Spleen (tissue), 11 donors: ENCODE measurements at regions not wholly inside any gene's neighbourhood (a gene's known extent, or its start where the extent isn't known, plus 50 kb on each side); places are given as distances from the start of the nearest gene placed in this dataset.

Source experiments
- DNase-seq: peaks from one replicate; pipeline ENCODE4 v3.0.0-alpha.2; 2020
- H3K27ac ChIP-seq, 8 donors: fragments of 200-600 bp; sonication (generic) in 7 of 8; 1 replicate in 4 of 8; 2 replicates in 4 of 8; pipeline versions ENCODE4 v1.5.0 to v1.8.0; 2016 to 2021; ENCODE audit warnings: inconsistent platforms in 4 of 8, mild to moderate bottlenecking in 4 of 8, moderate library complexity in 1 of 8
- H3K27me3 ChIP-seq, 7 donors: fragments of 200-600 bp; sonication (generic) in 6 of 7; replicated peaks in 1 of 7; 1 replicate in 4 of 7; 2 replicates in 3 of 7; pipeline versions ENCODE4 v1.5.0 to v1.8.0; 2016 to 2021; ENCODE audit warnings: inconsistent platforms in 3 of 7, mild to moderate bottlenecking in 1 of 7
- H3K36me3 ChIP-seq, 6 donors: fragments of 200-600 bp; sonication (generic) in 5 of 6; 1 replicate in 4 of 6; 2 replicates in 2 of 6; pipeline versions ENCODE4 v1.5.0 to v1.8.0; 2016 to 2021; ENCODE audit warnings: inconsistent platforms in 2 of 6
- H3K4me1 ChIP-seq, 6 donors: fragments of 200-600 bp; sonication (generic) in 5 of 6; 1 replicate in 3 of 6; 2 replicates in 3 of 6; pipeline versions ENCODE4 v1.5.0 to v1.8.0; 2016 to 2021; ENCODE audit warnings: inconsistent platforms in 3 of 6
- H3K4me3 ChIP-seq, 8 donors: fragments of 200-600 bp; sonication (generic) in 7 of 8; 1 replicate in 4 of 8; 2 replicates in 4 of 8; pipeline versions ENCODE4 v1.5.0 to v1.8.0; 2016 to 2021; ENCODE audit warnings: inconsistent platforms in 4 of 8, mild to moderate bottlenecking in 4 of 8, moderate library complexity in 2 of 8
- H3K9me3 ChIP-seq, 8 donors: fragments of 200-600 bp; sonication (generic) in 7 of 8; 1 replicate in 4 of 8; 2 replicates in 4 of 8; pipeline versions ENCODE4 v1.5.0 to v1.8.0; 2016 to 2021; ENCODE audit warnings: inconsistent platforms in 4 of 8
- POLR2A ChIP-seq, 3 donors: fragments of 450-650 bp; IDR thresholded peaks; one replicate each; pipeline ENCODE4 v1.5.1; 2017; ENCODE audit warnings: antibody characterized with exemption in 3 of 3, mild to moderate bottlenecking in 1 of 3
- POLR2AphosphoS5 ChIP-seq, 3 donors: sonication (generic); formaldehyde crosslinking; IDR thresholded peaks; one replicate each; pipeline ENCODE4 v1.5.1; 2017; ENCODE audit warnings: antibody characterized with exemption in 3 of 3
- WGBS, 5 donors: extraction: QIAGEN DNeasy Blood & Tissue Kit in 3 of 5; methylation state at CpG; one replicate each; pipeline versions ENCODE4 v1.1.5 to v1.1.7; 2013 to 2018; 5-methylcytosine and 5-hydroxymethylcytosine counted together
- intact Hi-C: fragments of 100-400 bp; cut with DNase I; formaldehyde crosslinking; loops from one replicate; pipeline ENCODE4 v1.15.0; 2023; ENCODE audit warnings: low total_unique reads
- TF ChIP-seq, protein P1 (sequence below), 11 experiments: fragments of 200-600 bp in 7 of 11; fragments of 450-650 bp in 4 of 11; sonication (generic) in 4 of 11; IDR thresholded peaks in 8 of 11; conservative IDR thresholded peaks in 3 of 11; 1 replicate in 7 of 11; 2 replicates in 4 of 11; pipeline versions ENCODE4 v1.4.0 to v1.8.0; 2016 to 2021; ENCODE audit warnings: antibody characterized with exemption in 11 of 11, inconsistent platforms in 4 of 11, mild to moderate bottlenecking in 1 of 11
- donor health status: healthy with polysubstance abuse.
- donor health status: DM: no; HTN: no; CAD: no; lungs with moderate emphysema.
- donor health status: DM: no; HTN: no; CAD: no.
- donor health status: Bipolar disorder and iron deficiency.
- donor health status: healthy.
- donor health status: DM: no; HTN: no; CAD: no.
- donor health status: DM: yes; HTN: yes; CAD: no.

DNA sequence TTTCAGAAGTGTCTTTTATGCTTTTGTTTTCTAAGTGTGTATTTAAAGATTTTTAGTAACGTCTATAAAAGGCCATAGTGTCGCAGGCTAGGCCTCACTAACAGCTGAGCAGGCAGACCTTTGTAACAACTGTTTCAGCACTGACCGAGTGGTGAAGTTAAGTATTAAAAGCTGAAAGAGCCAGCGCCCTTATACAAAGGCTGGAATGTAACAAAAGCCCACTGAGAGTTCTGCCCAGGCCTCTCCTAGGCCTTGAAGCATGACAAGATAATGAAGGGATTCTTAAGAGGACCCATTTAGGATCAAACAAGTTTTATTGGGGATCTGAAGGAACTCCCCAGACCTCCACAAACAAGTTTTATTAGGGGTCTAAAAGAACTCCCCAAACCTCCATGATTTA is 722.5 kb upstream of the PRKX start:
- Histone ChIP-seq H3K4me3 (no peak overlapping the region), H3K36me3 (no peaks in the 10 kb centered on the region), H3K4me1 (no peaks in the 10 kb centered on the region), H3K9me3 (peaks cover 0 to 8% (median 0%) of the 10 kb centered on the region in 8 donors), H3K27ac (no peak overlapping the region), H3K27me3 (no peaks in the 10 kb centered on the region)
- TF ChIP-seq POLR2A (IDR thresholded peaks at IDR 0.05), result no peak
- no peak for TF ChIP-seq POLR2AphosphoS5 (IDR thresholded peaks at IDR 0.05)
- TF ChIP-seq, protein P1, sequence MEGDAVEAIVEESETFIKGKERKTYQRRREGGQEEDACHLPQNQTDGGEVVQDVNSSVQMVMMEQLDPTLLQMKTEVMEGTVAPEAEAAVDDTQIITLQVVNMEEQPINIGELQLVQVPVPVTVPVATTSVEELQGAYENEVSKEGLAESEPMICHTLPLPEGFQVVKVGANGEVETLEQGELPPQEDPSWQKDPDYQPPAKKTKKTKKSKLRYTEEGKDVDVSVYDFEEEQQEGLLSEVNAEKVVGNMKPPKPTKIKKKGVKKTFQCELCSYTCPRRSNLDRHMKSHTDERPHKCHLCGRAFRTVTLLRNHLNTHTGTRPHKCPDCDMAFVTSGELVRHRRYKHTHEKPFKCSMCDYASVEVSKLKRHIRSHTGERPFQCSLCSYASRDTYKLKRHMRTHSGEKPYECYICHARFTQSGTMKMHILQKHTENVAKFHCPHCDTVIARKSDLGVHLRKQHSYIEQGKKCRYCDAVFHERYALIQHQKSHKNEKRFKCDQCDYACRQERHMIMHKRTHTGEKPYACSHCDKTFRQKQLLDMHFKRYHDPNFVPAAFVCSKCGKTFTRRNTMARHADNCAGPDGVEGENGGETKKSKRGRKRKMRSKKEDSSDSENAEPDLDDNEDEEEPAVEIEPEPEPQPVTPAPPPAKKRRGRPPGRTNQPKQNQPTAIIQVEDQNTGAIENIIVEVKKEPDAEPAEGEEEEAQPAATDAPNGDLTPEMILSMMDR (IDR thresholded peaks at IDR 0.05 in 8 of 11, conservative IDR thresholded peaks at IDR 0.05 in 3 of 11), result no peak
- intact Hi-C loops, result no loop called here
- no peak for DNase-seq
- WGBS, 5 donors, result 47 to 65% (median 51%) methylated on average over 4 of the region's 4 CpGs

DNA sequence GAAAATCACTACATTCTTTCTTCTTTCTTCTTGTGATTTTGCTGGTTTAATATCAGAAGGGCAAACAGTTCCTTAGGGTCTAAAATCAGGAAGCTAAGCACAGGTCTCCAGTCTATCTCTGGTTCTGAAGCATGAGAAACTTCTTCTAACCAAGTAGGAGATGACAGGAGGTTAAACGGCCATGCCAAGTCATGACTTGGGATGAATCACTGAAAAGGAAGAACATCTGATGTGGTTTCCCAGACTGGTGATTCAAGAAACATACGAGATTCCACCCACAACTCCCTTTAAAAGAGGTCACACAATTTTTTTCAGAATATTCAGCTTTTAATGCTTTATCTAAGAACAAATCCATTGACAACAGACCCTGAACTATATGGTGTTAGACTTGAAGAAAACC is 684.0 kb upstream of the PRKX start:
- no peak overlapping the region for H3K4me3 ChIP-seq
- peaks cover 0 to 11% (median 0%) of the 10 kb centered on the region in 8 donors for H3K9me3 ChIP-seq
- no peaks in the 10 kb centered on the region for H3K27me3 ChIP-seq
- intact Hi-C loops, result no loop called here
- TF ChIP-seq, protein P1 (IDR thresholded peaks at IDR 0.05 in 8 of 11, conservative IDR thresholded peaks at IDR 0.05 in 3 of 11), result no peak
- TF ChIP-seq POLR2AphosphoS5 (IDR thresholded peaks at IDR 0.05) (no peak), POLR2A (IDR thresholded peaks at IDR 0.05) (no peak)
- 48 to 82% (median 55%) methylated on average over 2 of the region's 2 CpGs for WGBS, 5 donors
- DNase-seq, result no peak
- H3K36me3 ChIP-seq, result no peaks in the 10 kb centered on the region
- no peak overlapping the region for H3K27ac ChIP-seq
- no peaks in the 10 kb centered on the region for H3K4me1 ChIP-seq

DNA sequence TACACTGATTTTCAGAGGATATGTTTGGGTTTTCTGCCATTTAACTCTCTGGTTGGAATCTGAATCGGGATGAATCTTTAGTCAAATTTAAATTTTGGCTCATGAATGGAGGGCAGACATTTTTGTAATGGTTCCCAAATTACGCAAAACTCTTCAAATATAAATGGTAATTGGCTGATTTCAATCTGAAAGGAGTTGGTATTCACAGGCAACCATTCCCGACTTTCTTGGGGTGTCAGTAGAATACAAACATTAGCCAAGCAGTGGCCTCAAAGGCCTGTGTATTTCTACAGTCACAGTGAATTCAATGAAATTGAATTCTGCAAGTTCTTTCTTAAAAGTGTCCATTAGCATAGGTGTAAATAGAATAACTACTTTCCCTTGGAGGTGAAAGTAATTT is 668.8 kb upstream of the PRKX start:
- Histone ChIP-seq H3K4me3 (no peak overlapping the region), H3K9me3 (peaks cover 0 to 16% (median 2%) of the 10 kb centered on the region in 8 donors), H3K27ac (no peak overlapping the region), H3K36me3 (no peaks in the 10 kb centered on the region), H3K4me1 (no peaks in the 10 kb centered on the region), H3K27me3 (no peaks in the 10 kb centered on the region)
- 26 to 37% (median 37%) methylated on average over 3 of the region's 3 CpGs for WGBS, 5 donors
- intact Hi-C loops, result no loop called here
- no peak for DNase-seq
- TF ChIP-seq POLR2AphosphoS5 (IDR thresholded peaks at IDR 0.05) (no peak), POLR2A (IDR thresholded peaks at IDR 0.05) (no peak)
- TF ChIP-seq, protein P1 (IDR thresholded peaks at IDR 0.05 in 8 of 11, conservative IDR thresholded peaks at IDR 0.05 in 3 of 11), result no peak

DNA sequence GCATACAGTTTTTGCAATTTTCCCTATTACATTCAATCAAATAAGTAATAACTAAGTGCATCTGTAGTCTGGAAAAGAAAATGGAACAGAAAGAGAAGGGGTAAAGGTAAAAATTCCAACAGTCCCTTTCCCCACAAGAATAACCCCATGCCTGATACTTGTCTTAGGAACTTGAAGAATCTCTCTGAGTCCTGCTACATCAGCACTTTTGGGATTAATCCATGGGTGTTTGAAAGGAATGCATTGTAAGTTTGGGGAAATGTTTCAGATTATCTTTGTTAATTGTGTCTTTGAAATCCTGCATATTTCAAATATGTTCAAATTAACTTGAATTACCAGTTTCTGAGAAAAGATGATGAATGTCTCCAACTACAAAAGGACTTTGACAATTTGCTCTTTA is 667.3 kb upstream of the PRKX start:
- no peaks in the 10 kb centered on the region for H3K27me3 ChIP-seq
- intact Hi-C loops, result no loop called here
- H3K36me3 ChIP-seq, result no peaks in the 10 kb centered on the region
- H3K27ac ChIP-seq, result no peak overlapping the region
- H3K9me3 ChIP-seq, result peaks cover 0 to 16% (median 2%) of the 10 kb centered on the region in 8 donors
- TF ChIP-seq, protein P1 (IDR thresholded peaks at IDR 0.05 in 8 of 11, conservative IDR thresholded peaks at IDR 0.05 in 3 of 11), result no peak
- TF ChIP-seq POLR2A (IDR thresholded peaks at IDR 0.05) (no peak), POLR2AphosphoS5 (IDR thresholded peaks at IDR 0.05) (no peak)
- DNase-seq, result no peak
- no peak overlapping the region for H3K4me3 ChIP-seq
- H3K4me1 ChIP-seq, result no peaks in the 10 kb centered on the region
